ENCODE measurements at regions not wholly inside any gene's neighbourhood (a gene's known extent, or its start where the extent isn't known, plus 50 kb on each side); places are given as distances from the start of the nearest gene placed in this dataset.

- ChIA-PET POLR2A (interaction anchor here (0.7 kb wide), 1 partner anchor 14 kb away, joined by 3 read pairs; no protein-coding TSS in a partner anchor), CTCF (ENCODE audit: low intra/inter-chr PET ratio) (no interaction called here)
- intact Hi-C loops (cut with micrococcal nuclease), result no loop called here
- H4K20me1 ChIP-seq (replicated peaks; ENCODE audit: control insufficient read depth, insufficient read depth, low read length), result no peaks in the 10 kb centered on the region; the same call in 1 of the 2 replicates
- H3K79me2 ChIP-seq (ENCODE audit: control insufficient read depth, insufficient read depth, low read length), result no peaks in the 10 kb centered on the region
- no peak overlapping the region; the same call in 1 of the 2 replicates for H3K4me2 ChIP-seq (ENCODE audit: insufficient read depth, low read length)
- DNase-seq (ENCODE audit: extremely low read depth in 1 of 4, low spot score in 3 of 4) (peak; percentile 26 to 57 (median 45)), FAIRE-seq (peak; percentile 64), ATAC-seq (peak; percentile 70)
- 0 out of 2 replicates have a peak overlapping the region, but pooled peaks have one; percentile 10 for H2AFZ ChIP-seq (ENCODE audit: low read depth, low read length)
- no peak overlapping the region for H3K9ac ChIP-seq (ENCODE audit: insufficient read depth in 1 of 2, low read depth in 2 of 2, low read length in 2 of 2)
- H3K4me1 ChIP-seq (replicated peaks in 1 of 2; ENCODE audit: control insufficient read depth in 2 of 2, insufficient read depth in 2 of 2, low read length in 2 of 2), result no peaks in the 10 kb centered on the region; a peak in 2 of 5 replicates
- no peak overlapping the region for H3K4me3 ChIP-seq
- no peaks in the 10 kb centered on the region for H3K9me3 ChIP-seq (replicated peaks; ENCODE audit: control insufficient read depth, insufficient read depth, low read depth, low read length)
- 0% methylated on average over 3 of the region's 4 CpGs for WGBS (ENCODE audit: insufficient coverage, low coverage, missing lambda C conversion rate)
- H3K27ac ChIP-seq (ENCODE audit: extremely low read depth, low read depth, low read length), result no peak overlapping the region
- no peaks in the 10 kb centered on the region for H3K36me3 ChIP-seq (ENCODE audit: control insufficient read depth, insufficient read depth, low read length)
- in situ Hi-C loops (cut with MboI), result no loop called here
- H3K27me3 ChIP-seq (ENCODE audit: control insufficient read depth in 2 of 2, insufficient read depth in 2 of 2, low read length in 2 of 2), result peaks cover 0 to 9% of the 10 kb centered on the region in 2 experiments; a peak in 1 of 5 replicates
- no peaks in the 10 kb centered on the region for H3K9me1 ChIP-seq (ENCODE audit: control insufficient read depth, insufficient read depth, low read length)
- no TSS peak for BruUV-seq (replicated peaks)
- TF ChIP-seq GTF2F1 (IDR thresholded peaks at IDR 0.05; ENCODE audit: low read depth, low read length), result no peak
- no peak for TF ChIP-seq CHD1 (IDR thresholded peaks at IDR 0.05; ENCODE audit: low read length)
- peak; percentile 28; the same call in 1 of the 2 replicates for TF ChIP-seq STAT5A (IDR thresholded peaks at IDR 0.05; ENCODE audit: borderline replicate concordance, low read length)
- no peak for TF ChIP-seq SMAD1 (IDR thresholded peaks at IDR 0.05; ENCODE audit: low read depth, low read length, partially characterized antibody)
- TF ChIP-seq KLF16 (IDR thresholded peaks at IDR 0.05), result no peak
- TF ChIP-seq CBFA2T3 (IDR thresholded peaks at IDR 0.05), result peak; percentile 78
- TF ChIP-seq NCOR1 (IDR thresholded peaks at IDR 0.05), result peak; percentile 19; the same call in 1 of the 2 replicates
- TF ChIP-seq POLR2AphosphoS5 (IDR thresholded peaks at IDR 0.05; ENCODE audit: control insufficient read depth, insufficient read depth, low read depth, low read length), result peak; percentile 45; the same call in 1 of the 2 replicates
- no peak for TF ChIP-seq ZNF239 (CRISPR knock-in tag; IDR thresholded peaks at IDR 0.05)
- no peak for TF ChIP-seq ZMIZ1 (IDR thresholded peaks at IDR 0.05; ENCODE audit: low read depth in 2 of 2, low read length in 2 of 2)
- no peak for TF ChIP-seq IRF9 (tag; IDR thresholded peaks at IDR 0.05)
- TF ChIP-seq TEAD2 (tag; IDR thresholded peaks at IDR 0.05), result no peak
- TF ChIP-seq ZNF551 (CRISPR knock-in tag; IDR thresholded peaks at IDR 0.05), result no peak
- no peak for TF ChIP-seq GTF2E2 (tag; IDR thresholded peaks at IDR 0.05)
- no peak for TF ChIP-seq MEF2A (IDR thresholded peaks at IDR 0.05; ENCODE audit: control insufficient read depth, low read depth, low read length)
- TF ChIP-seq TSC22D4 (tag; IDR thresholded peaks at IDR 0.05), result no peak
- peak; percentile 66 for TF ChIP-seq CBFA2T2 (conservative IDR thresholded peaks at IDR 0.05)
- no peak for TF ChIP-seq CREM (IDR thresholded peaks at IDR 0.05; ENCODE audit: low read depth)
- TF ChIP-seq TEAD4 (IDR thresholded peaks at IDR 0.05; ENCODE audit: low read length), result peak; percentile 72
- no peak for TF ChIP-seq TEAD4 (CRISPR knock-in tag; IDR thresholded peaks at IDR 0.05; ENCODE audit: borderline replicate concordance)
- no peak for TF ChIP-seq THAP7 (CRISPR knock-in tag; IDR thresholded peaks at IDR 0.05)
- TF ChIP-seq NCOA6 (IDR thresholded peaks at IDR 0.05), result no peak
These were observed 209.9 kb upstream of the TBX20 start for GRCh38 chr7:35463751-35464150.
